GM12872 (cell line): ENCODE measurements at regions not wholly inside any gene's neighbourhood (a gene's known extent, or its start where the extent isn't known, plus 50 kb on each side); places are given as distances from the start of the nearest gene placed in this dataset.

Source experiments
- TF ChIP-seq, protein P1 (sequence below): IDR thresholded peaks from 3 replicates; pipeline ENCODE4 v1.5.1; 2011; ENCODE audit warnings: low read depth, mild to moderate bottlenecking, low read length, moderate library complexity; ENCODE audit not compliant: insufficient read depth

DNA sequence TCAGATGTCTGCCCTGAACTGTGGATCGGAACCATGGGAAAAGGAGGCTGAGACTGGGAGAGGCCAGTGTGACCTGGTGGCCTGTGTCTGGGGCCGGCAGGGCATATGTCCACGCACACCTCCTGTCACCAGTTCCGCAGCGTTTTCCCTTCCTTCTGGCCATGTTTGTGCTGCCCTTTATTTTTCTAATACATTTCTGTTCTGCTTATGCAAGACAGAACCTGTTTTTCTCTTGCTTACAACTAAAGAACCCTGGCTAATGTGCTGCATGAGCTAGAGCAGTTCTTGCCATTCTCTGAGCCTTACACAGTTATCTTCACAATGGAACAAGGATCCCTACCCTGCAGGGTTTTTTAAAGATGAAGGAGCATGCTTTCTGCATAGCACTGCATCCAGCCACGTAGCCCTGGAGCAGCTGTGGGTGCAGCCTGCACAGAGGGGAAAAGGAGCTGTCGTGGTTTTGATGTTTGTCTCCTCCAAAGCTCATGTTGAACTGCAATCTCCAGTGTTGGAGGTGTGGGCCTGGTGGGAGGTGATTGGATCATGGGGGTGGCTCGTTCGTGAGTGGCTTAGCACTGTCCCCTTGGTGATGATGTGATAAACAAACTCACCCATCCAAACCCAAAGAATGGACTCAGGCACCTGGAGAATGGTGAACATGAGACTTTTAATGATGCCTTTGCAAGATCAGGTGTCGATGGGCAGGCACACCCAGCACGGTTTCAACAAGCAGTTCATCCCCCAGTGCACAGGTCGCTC is 84.8 kb upstream of the SHANK2 start:
- TF ChIP-seq, protein P1, sequence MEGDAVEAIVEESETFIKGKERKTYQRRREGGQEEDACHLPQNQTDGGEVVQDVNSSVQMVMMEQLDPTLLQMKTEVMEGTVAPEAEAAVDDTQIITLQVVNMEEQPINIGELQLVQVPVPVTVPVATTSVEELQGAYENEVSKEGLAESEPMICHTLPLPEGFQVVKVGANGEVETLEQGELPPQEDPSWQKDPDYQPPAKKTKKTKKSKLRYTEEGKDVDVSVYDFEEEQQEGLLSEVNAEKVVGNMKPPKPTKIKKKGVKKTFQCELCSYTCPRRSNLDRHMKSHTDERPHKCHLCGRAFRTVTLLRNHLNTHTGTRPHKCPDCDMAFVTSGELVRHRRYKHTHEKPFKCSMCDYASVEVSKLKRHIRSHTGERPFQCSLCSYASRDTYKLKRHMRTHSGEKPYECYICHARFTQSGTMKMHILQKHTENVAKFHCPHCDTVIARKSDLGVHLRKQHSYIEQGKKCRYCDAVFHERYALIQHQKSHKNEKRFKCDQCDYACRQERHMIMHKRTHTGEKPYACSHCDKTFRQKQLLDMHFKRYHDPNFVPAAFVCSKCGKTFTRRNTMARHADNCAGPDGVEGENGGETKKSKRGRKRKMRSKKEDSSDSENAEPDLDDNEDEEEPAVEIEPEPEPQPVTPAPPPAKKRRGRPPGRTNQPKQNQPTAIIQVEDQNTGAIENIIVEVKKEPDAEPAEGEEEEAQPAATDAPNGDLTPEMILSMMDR, result no peak

DNA sequence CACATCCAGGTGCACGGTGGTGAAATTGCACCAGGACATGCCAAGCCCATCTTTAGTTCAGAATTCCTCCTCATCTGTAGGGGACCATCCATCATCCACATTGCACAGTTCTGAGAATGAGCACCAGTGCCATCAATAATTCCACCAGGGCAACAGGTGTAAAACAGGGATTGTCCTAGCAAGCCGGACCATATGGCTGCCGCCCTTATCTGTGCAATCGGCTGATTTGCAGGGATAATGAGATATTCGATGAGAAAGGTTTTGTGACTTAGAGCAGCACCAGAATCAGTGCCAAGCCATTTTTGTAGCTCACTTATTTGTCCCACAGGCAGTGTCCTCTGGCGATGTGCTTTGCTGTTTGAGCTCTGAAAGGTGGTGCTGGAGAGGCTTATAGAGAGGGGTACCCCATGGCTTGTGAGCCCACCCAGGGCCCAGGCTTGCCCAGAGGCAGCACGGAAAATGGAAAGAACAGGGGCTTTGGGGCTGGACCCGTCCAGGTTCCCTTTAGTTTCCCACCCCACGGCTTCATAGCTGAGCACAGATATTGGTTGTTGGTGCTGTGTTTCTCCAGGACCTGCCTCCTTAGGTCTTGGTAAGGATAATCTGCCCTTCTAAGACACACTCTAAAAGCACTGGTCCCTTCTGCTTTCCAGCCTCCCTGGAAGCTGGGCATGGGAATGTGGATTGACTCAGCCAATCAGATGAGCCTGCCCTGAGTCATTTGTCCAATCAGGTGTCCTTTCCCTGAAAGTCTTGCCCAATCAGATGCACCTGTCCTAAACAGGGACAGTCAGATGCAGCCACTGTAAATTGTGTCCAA is 84.0 kb upstream of the SHANK2 start:
- TF ChIP-seq, protein P1, result no peak

- TF ChIP-seq, protein P1, result no peak
Observed at GRCh38 chr11:71335371-71335770, 83.0 kb upstream of the SHANK2 start.

GRCh38 chr11:71334191-71334590 is 81.8 kb upstream of the SHANK2 start:
- TF ChIP-seq, protein P1, result no peak

GRCh38 chr11:71333473-71333872 is 81.1 kb upstream of the SHANK2 start:
- TF ChIP-seq, protein P1, result no peak

GRCh38 chr11:71332447-71332846 is 80.1 kb upstream of the SHANK2 start:
- TF ChIP-seq, protein P1, result no peak

- TF ChIP-seq, protein P1, result no peak
Observed at GRCh38 chr11:71332046-71332445, 79.7 kb upstream of the SHANK2 start.
